HG02610 (cell line): ENCODE measurements at regions not wholly inside any gene's neighbourhood (a gene's known extent, or its start where the extent isn't known, plus 50 kb on each side); places are given as distances from the start of the nearest gene placed in this dataset.
A peak's percentile ranks its signal among the peaks of the same experiment; 100 is the strongest.
"Not testable (repeated sequence)": the region's sequence is repeated elsewhere in the genome, so short reads cannot be mapped to it uniquely, and the experiment has no call there.

ENCODE experiments used
- ATAC-seq: cut with Tn5 transposase; IDR thresholded peaks from one replicate; pipeline ENCODE4 v1.9.1; 2021; ENCODE audit warnings: mild to moderate bottlenecking, moderate library complexity; ENCODE audit not compliant: unreplicated experiment

GRCh38 chr1:147103416-147104155 lies 68.7 kb downstream of the PRKAB2 start:
- not testable (repeated sequence) for ATAC-seq

- no peak for ATAC-seq
These were observed 73.1 kb downstream of the PRKAB2 start for GRCh38 chr1:147099192-147099591.

GRCh38 chr1:147098338-147098973 lies 73.8 kb downstream of the PRKAB2 start:
- ATAC-seq, result not testable (repeated sequence)

GRCh38 chr1:147095691-147096090 lies 76.6 kb downstream of the PRKAB2 start:
- ATAC-seq, result no peak

GRCh38 chr1:147091801-147092200 lies 80.5 kb downstream of the PRKAB2 start:
- no peak for ATAC-seq

- no peak for ATAC-seq
These were observed 82.8 kb downstream of the PRKAB2 start for GRCh38 chr1:147089457-147089856.

GRCh38 chr1:147086129-147086528 lies 86.1 kb downstream of the PRKAB2 start:
- ATAC-seq, result no peak

- peak; percentile 64 for ATAC-seq
These were observed 87.8 kb downstream of the PRKAB2 start for GRCh38 chr1:147084273-147085096.

GRCh38 chr1:147083919-147084272 lies 88.4 kb downstream of the PRKAB2 start:
- no peak for ATAC-seq

GRCh38 chr1:147080671-147081394 lies 91.4 kb downstream of the PRKAB2 start:
- no peak for ATAC-seq

GRCh38 chr1:147080006-147080661 lies 92.1 kb downstream of the PRKAB2 start:
- no peak for ATAC-seq

- ATAC-seq, result no peak
These were observed 92.8 kb downstream of the PRKAB2 start for GRCh38 chr1:147079400-147080005.

GRCh38 chr1:147078606-147079399 lies 93.5 kb downstream of the PRKAB2 start:
- no peak for ATAC-seq

GRCh38 chr1:147077936-147078605 lies 94.2 kb downstream of the PRKAB2 start:
- no peak for ATAC-seq

GRCh38 chr1:147077523-147077922 lies 94.7 kb downstream of the PRKAB2 start:
- no peak for ATAC-seq

- ATAC-seq, result no peak
These were observed 95.2 kb downstream of the PRKAB2 start for GRCh38 chr1:147077081-147077480.

GRCh38 chr1:147076442-147076841 lies 95.8 kb downstream of the PRKAB2 start:
- no peak for ATAC-seq

- ATAC-seq, result no peak
These were observed 99.5 kb downstream of the PRKAB2 start for GRCh38 chr1:147072482-147073432.
